Lower leg skin (tissue), 3 donors: ENCODE measurements at regions not wholly inside any gene's neighbourhood (a gene's known extent, or its start where the extent isn't known, plus 50 kb on each side); places are given as distances from the start of the nearest gene placed in this dataset.

ENCODE experiments used
- CTCF ChIP-seq, 3 donors: fragments of 450-650 bp; IDR thresholded peaks; one replicate each; pipeline ENCODE4 v1.5.1; 2016; ENCODE audit warnings: antibody characterized with exemption in 3 of 3, mild to moderate bottlenecking in 3 of 3, moderate library complexity in 2 of 3
- POLR2A ChIP-seq, 2 donors: fragments of 450-650 bp; IDR thresholded peaks; one replicate each; pipeline ENCODE4 v1.6.1; 2016 to 2017; ENCODE audit warnings: antibody characterized with exemption in 2 of 2, mild to moderate bottlenecking in 1 of 2, moderate library complexity in 1 of 2

DNA sequence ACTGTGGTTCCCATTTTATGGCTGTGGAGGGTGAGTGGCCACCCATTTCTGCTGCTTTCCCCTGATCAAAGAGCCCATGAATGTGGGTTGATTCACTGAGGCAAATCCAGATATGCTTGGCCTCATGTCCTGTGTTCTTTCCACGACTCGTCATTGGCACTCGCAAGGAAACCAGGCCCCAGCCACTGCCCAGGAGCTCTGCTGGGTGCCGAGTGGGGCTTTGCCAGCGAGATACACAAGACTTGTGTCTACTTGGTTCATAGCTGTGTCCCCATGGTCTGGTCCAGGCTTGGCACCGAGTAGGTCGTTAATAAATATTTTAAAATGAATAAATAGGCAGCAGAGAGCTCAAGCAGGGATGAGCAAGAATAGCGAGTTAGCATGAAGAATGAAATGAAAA, 1291.5 kb downstream of the TBC1D22A start:
- TF ChIP-seq CTCF (IDR thresholded peaks at IDR 0.05), result no peak
- no peak for TF ChIP-seq POLR2A (IDR thresholded peaks at IDR 0.05)
